ENCODE measurements at regions not wholly inside any gene's neighbourhood (a gene's known extent, or its start where the extent isn't known, plus 50 kb on each side); places are given as distances from the start of the nearest gene placed in this dataset.

GRCh38 chr2:20557635-20558034 is 93.3 kb downstream of the HS1BP3 start:
- no peak for TF ChIP-seq Cebpa-rat (IDR thresholded peaks at IDR 0.05)
- H3K4me3 ChIP-seq = no peak overlapping the region
- no peak overlapping the region for H3K9ac ChIP-seq
- peak overlapping the region; percentile 69 for H3K4me2 ChIP-seq
- H3K4me1 ChIP-seq = peaks cover 79% of the 10 kb centered on the region
- H3K36me3 ChIP-seq = no peaks in the 10 kb centered on the region
- H4K20me1 ChIP-seq = no peaks in the 10 kb centered on the region
- H3K27ac ChIP-seq = no peak overlapping the region
- H3K9me3 ChIP-seq = no peaks in the 10 kb centered on the region
- H3K27me3 ChIP-seq = no peaks in the 10 kb centered on the region

- Histone ChIP-seq H3K9me3 (no peaks in the 10 kb centered on the region), H3K27me3 (no peaks in the 10 kb centered on the region), H3K4me2 (peak overlapping the region; percentile 69), H3K4me3 (no peak overlapping the region), H3K4me1 (peaks cover 83% of the 10 kb centered on the region), H4K20me1 (no peaks in the 10 kb centered on the region), H3K9ac (no peak overlapping the region), H3K27ac (no peak overlapping the region), H3K36me3 (no peaks in the 10 kb centered on the region)
- TF ChIP-seq Cebpa-rat (IDR thresholded peaks at IDR 0.05) = no peak
These were observed 92.3 kb downstream of the HS1BP3 start for GRCh38 chr2:20558391-20559150.

- no peak overlapping the region for H3K9ac ChIP-seq
- no peaks in the 10 kb centered on the region for H3K27me3 ChIP-seq
- no peaks in the 10 kb centered on the region for H4K20me1 ChIP-seq
- no peaks in the 10 kb centered on the region for H3K36me3 ChIP-seq
- no peak for TF ChIP-seq Cebpa-rat (IDR thresholded peaks at IDR 0.05)
- H3K27ac ChIP-seq = no peak overlapping the region
- H3K4me1 ChIP-seq = peaks cover 90% of the 10 kb centered on the region
- H3K4me3 ChIP-seq = no peak overlapping the region
- H3K9me3 ChIP-seq = no peaks in the 10 kb centered on the region
- H3K4me2 ChIP-seq = no peak overlapping the region
These were observed 91.6 kb downstream of the HS1BP3 start for GRCh38 chr2:20559277-20559676.

- Histone ChIP-seq H3K4me2 (peak overlapping the region; percentile 74), H4K20me1 (no peaks in the 10 kb centered on the region), H3K27me3 (no peaks in the 10 kb centered on the region), H3K27ac (no peak overlapping the region), H3K9me3 (no peaks in the 10 kb centered on the region), H3K4me1 (peaks cover 93% of the 10 kb centered on the region), H3K4me3 (no peak overlapping the region), H3K9ac (no peak overlapping the region), H3K36me3 (no peaks in the 10 kb centered on the region)
- no peak for TF ChIP-seq Cebpa-rat (IDR thresholded peaks at IDR 0.05)
These were observed 90.9 kb downstream of the HS1BP3 start for GRCh38 chr2:20560011-20560410.

GRCh38 chr2:20560891-20561636 is 89.8 kb downstream of the HS1BP3 start:
- Histone ChIP-seq H4K20me1 (no peaks in the 10 kb centered on the region), H3K27me3 (no peaks in the 10 kb centered on the region), H3K4me1 (peaks cover 93% of the 10 kb centered on the region), H3K36me3 (no peaks in the 10 kb centered on the region), H3K4me3 (no peak overlapping the region), H3K4me2 (peak overlapping the region; percentile 74), H3K27ac (no peak overlapping the region), H3K9ac (no peak overlapping the region), H3K9me3 (no peaks in the 10 kb centered on the region)
- TF ChIP-seq Cebpa-rat (IDR thresholded peaks at IDR 0.05) = no peak

GRCh38 chr2:20561637-20562454 is 89.1 kb downstream of the HS1BP3 start:
- peak overlapping the region; percentile 74 for H3K4me2 ChIP-seq
- H3K4me3 ChIP-seq = no peak overlapping the region
- no peaks in the 10 kb centered on the region for H3K9me3 ChIP-seq
- H3K9ac ChIP-seq = no peak overlapping the region
- no peaks in the 10 kb centered on the region for H3K27me3 ChIP-seq
- no peaks in the 10 kb centered on the region for H4K20me1 ChIP-seq
- TF ChIP-seq Cebpa-rat (IDR thresholded peaks at IDR 0.05) = no peak
- H3K4me1 ChIP-seq = peaks cover 93% of the 10 kb centered on the region
- H3K27ac ChIP-seq = no peak overlapping the region
- no peaks in the 10 kb centered on the region for H3K36me3 ChIP-seq

GRCh38 chr2:20562540-20563225 is 88.2 kb downstream of the HS1BP3 start:
- Histone ChIP-seq H3K36me3 (no peaks in the 10 kb centered on the region), H3K27ac (no peak overlapping the region; the same call in 1 of the 2 replicates), H4K20me1 (no peaks in the 10 kb centered on the region), H3K9ac (no peak overlapping the region), H3K4me3 (no peak overlapping the region), H3K9me3 (no peaks in the 10 kb centered on the region), H3K4me1 (peaks cover 93% of the 10 kb centered on the region), H3K27me3 (no peaks in the 10 kb centered on the region), H3K4me2 (peak overlapping the region; percentile 74)
- no peak for TF ChIP-seq Cebpa-rat (IDR thresholded peaks at IDR 0.05)

- Histone ChIP-seq H3K36me3 (no peaks in the 10 kb centered on the region), H3K4me1 (peaks cover 93% of the 10 kb centered on the region)
- TF ChIP-seq Cebpa-rat (IDR thresholded peaks at IDR 0.05) = no peak
These were observed 87.6 kb downstream of the HS1BP3 start for GRCh38 chr2:20563251-20563650.

GRCh38 chr2:20563833-20564232 is 87.1 kb downstream of the HS1BP3 start:
- Histone ChIP-seq H3K4me3 (no peak overlapping the region), H3K9ac (no peak overlapping the region), H3K9me3 (no peaks in the 10 kb centered on the region), H3K4me2 (peak overlapping the region; percentile 74), H3K36me3 (no peaks in the 10 kb centered on the region), H3K27me3 (no peaks in the 10 kb centered on the region), H3K27ac (no peak overlapping the region), H3K4me1 (peaks cover 93% of the 10 kb centered on the region), H4K20me1 (no peaks in the 10 kb centered on the region)
- TF ChIP-seq Cebpa-rat (IDR thresholded peaks at IDR 0.05) = no peak

More at GRCh38 chr2:20563251-20563650, 87.6 kb downstream of the HS1BP3 start:
- no peak overlapping the region for H3K27ac ChIP-seq
- no peak overlapping the region for H3K9ac ChIP-seq
- no peak overlapping the region for H3K4me3 ChIP-seq
- H3K4me2 ChIP-seq = peak overlapping the region; percentile 74
- H4K20me1 ChIP-seq = no peaks in the 10 kb centered on the region
- H3K9me3 ChIP-seq = no peaks in the 10 kb centered on the region
- H3K27me3 ChIP-seq = no peaks in the 10 kb centered on the region
